8988T (cell line): ENCODE measurements at regions not wholly inside any gene's neighbourhood (a gene's known extent, or its start where the extent isn't known, plus 50 kb on each side); places are given as distances from the start of the nearest gene placed in this dataset.
"Not testable (repeated sequence)": the region's sequence is repeated elsewhere in the genome, so short reads cannot be mapped to it uniquely, and the experiment has no call there.

Experiments
- DNase-seq: peaks from one replicate; pipeline ENCODE4 v3.0.0; 2011

GRCh38 chr2:53535234-53535840, 232.3 kb upstream of the CHAC2 start:
- DNase-seq = no peak

GRCh38 chr2:53530126-53530525, 237.5 kb upstream of the CHAC2 start:
- no peak for DNase-seq

GRCh38 chr2:53527056-53527455, 240.5 kb upstream of the CHAC2 start:
- no peak for DNase-seq

- no peak for DNase-seq
Measured at GRCh38 chr2:53519918-53520841, 247.4 kb upstream of the CHAC2 start.

GRCh38 chr2:53517406-53517805, 250.2 kb upstream of the CHAC2 start:
- DNase-seq = no peak

GRCh38 chr2:53516650-53517049, 251.0 kb upstream of the CHAC2 start:
- DNase-seq = no peak

- DNase-seq = no peak
Measured at GRCh38 chr2:53515435-53516332, 251.9 kb upstream of the CHAC2 start.

- DNase-seq = no peak
Measured at GRCh38 chr2:53513167-53513666, 254.4 kb upstream of the CHAC2 start.

- no peak for DNase-seq
Measured at GRCh38 chr2:53512071-53512826, 255.4 kb upstream of the CHAC2 start.

GRCh38 chr2:53511549-53511948, 256.1 kb upstream of the CHAC2 start:
- no peak for DNase-seq

- no peak for DNase-seq
Measured at GRCh38 chr2:53510401-53510800, 257.2 kb upstream of the CHAC2 start.

- no peak for DNase-seq
Measured at GRCh38 chr2:53509831-53510388, 257.7 kb upstream of the CHAC2 start.

- DNase-seq = no peak
Measured at GRCh38 chr2:53508667-53509066, 258.9 kb upstream of the CHAC2 start.

GRCh38 chr2:53507070-53507469, 260.5 kb upstream of the CHAC2 start:
- not testable (repeated sequence) for DNase-seq

- no peak for DNase-seq
Measured at GRCh38 chr2:53505826-53506225, 261.8 kb upstream of the CHAC2 start.

GRCh38 chr2:53504507-53504906, 263.1 kb upstream of the CHAC2 start:
- DNase-seq = no peak

- DNase-seq = no peak
Measured at GRCh38 chr2:53500181-53500580, 267.4 kb upstream of the CHAC2 start.

- DNase-seq = no peak
Measured at GRCh38 chr2:53498210-53498609, 269.4 kb upstream of the CHAC2 start.

- DNase-seq = no peak
Measured at GRCh38 chr2:53497020-53497419, 270.6 kb upstream of the CHAC2 start.

- no peak for DNase-seq
Measured at GRCh38 chr2:53493210-53493609, 274.4 kb upstream of the CHAC2 start.

GRCh38 chr2:53490659-53491058, 276.9 kb upstream of the CHAC2 start:
- DNase-seq = no peak
